Activated naive CD4-positive, alpha-beta T cell treated with anti-CD3 and anti-CD28 coated beads, Interleukin-2, amount 50 U/mL, for 16 hours (primary cell): ENCODE measurements at regions not wholly inside any gene's neighbourhood (a gene's known extent, or its start where the extent isn't known, plus 50 kb on each side); places are given as distances from the start of the nearest gene placed in this dataset.

Experiments
- DNase-seq: peaks from one replicate; pipeline ENCODE4 v3.0.0-alpha.2; 2020

GRCh38 chr1:101730559-101730958 is 266.2 kb downstream of the OLFM3 start:
- DNase-seq: no peak

- no peak for DNase-seq
Measured at GRCh38 chr1:101732261-101732660, 264.5 kb downstream of the OLFM3 start.

- DNase-seq: no peak
Measured at GRCh38 chr1:101733340-101733739, 263.4 kb downstream of the OLFM3 start.

- no peak for DNase-seq
Measured at GRCh38 chr1:101738475-101738874, 258.3 kb downstream of the OLFM3 start.

GRCh38 chr1:101739146-101739545 is 257.6 kb downstream of the OLFM3 start:
- DNase-seq: no peak

GRCh38 chr1:101739826-101740330 is 256.8 kb downstream of the OLFM3 start:
- DNase-seq: no peak

- no peak for DNase-seq
Measured at GRCh38 chr1:101741910-101742309, 254.8 kb downstream of the OLFM3 start.

GRCh38 chr1:101742509-101742908 is 254.2 kb downstream of the OLFM3 start:
- no peak for DNase-seq

GRCh38 chr1:101745551-101746270 is 251.0 kb downstream of the OLFM3 start:
- no peak for DNase-seq

GRCh38 chr1:101748077-101748476 is 248.6 kb downstream of the OLFM3 start:
- DNase-seq: no peak
